ENCODE measurements at regions not wholly inside any gene's neighbourhood (a gene's known extent, or its start where the extent isn't known, plus 50 kb on each side); places are given as distances from the start of the nearest gene placed in this dataset.

DNA sequence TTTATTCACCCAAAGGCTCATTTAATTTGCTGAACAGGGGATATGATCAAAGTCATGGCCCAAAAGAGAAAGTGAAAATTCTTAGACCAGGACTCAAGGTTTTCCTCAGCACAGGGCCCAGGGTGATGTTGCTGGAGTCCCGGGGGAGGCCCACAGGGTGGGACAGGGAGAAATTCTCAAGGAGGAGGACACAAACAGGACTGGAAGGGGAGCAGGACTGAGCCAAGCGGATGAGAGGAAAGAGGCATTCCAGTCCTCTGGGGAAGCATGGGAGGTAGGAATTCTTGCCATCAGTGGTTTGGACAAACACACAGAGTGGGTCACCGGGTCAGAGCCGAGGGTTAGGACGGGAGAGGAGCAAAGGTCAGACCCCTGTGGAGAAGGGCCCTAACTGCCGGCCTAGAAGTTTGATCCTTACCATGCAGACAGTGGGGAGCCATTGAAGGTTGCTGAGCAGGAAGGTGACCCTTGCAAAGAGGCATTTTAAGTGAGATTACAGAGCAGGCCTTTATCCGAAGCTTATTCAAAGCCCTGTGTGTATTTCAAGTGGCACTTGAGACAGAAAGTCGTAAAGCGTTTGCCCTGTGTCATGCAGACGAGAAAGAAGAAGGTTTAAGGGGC is 68.4 kb upstream of the PTGR2 start:
- Histone ChIP-seq H3K36me3 (ENCODE audit: control insufficient read depth in 2 of 2, insufficient read depth in 2 of 2, low read length in 1 of 2) (peaks cover 0 to 5% of the 10 kb centered on the region in 2 donors), H3K9me3 (ENCODE audit: control insufficient read depth in 2 of 2, insufficient read depth in 1 of 2, low read depth in 1 of 2, low read length in 1 of 2) (no peaks in the 10 kb centered on the region), H3K27me3 (ENCODE audit: control insufficient read depth in 1 of 2, insufficient read depth in 2 of 2, low read length in 2 of 2) (no peaks in the 10 kb centered on the region), H3K27ac (ENCODE audit: low read depth in 2 of 2, low read length in 1 of 2) (peak overlapping the region; percentile 88 to 98), H3K4me3 (ENCODE audit: low read depth in 1 of 2, low read length in 2 of 2) (no peak overlapping the region), H3K4me1 (ENCODE audit: control insufficient read depth in 2 of 2, insufficient read depth in 2 of 2, low read length in 1 of 2) (peaks cover 7 to 20% of the 10 kb centered on the region in 2 donors)
- WGBS, 2 donors = 55 to 67% methylated on average over 10 of the region's 10 CpGs

DNA sequence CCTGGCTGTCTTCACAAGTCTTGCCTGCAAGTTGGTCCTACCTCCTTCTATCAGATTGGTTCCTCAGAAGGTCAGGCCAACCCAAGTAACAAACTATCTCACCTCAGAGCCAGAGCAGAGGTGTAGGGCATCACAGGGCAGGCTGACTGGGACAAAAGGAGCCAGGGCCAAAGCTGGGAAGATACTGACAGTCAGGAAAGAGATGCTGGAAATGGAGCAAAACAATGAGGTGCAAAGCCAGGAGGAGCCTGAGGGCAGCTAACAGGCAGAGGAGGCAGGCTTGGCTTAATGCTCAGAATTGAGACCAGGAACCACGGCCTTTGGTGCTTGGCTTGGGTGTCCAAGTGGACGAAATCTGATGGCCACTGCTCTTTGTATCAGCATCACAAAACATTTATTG is 68.4 kb upstream of the PNMA1 start:
- Histone ChIP-seq H3K4me1 (ENCODE audit: control insufficient read depth in 2 of 2, insufficient read depth in 2 of 2, low read length in 1 of 2) (peaks cover 7 to 20% of the 10 kb centered on the region in 2 donors), H3K27me3 (ENCODE audit: control insufficient read depth in 1 of 2, insufficient read depth in 2 of 2, low read length in 2 of 2) (no peaks in the 10 kb centered on the region), H3K27ac (ENCODE audit: low read depth in 2 of 2, low read length in 1 of 2) (peak overlapping the region; percentile 58 to 98)

DNA sequence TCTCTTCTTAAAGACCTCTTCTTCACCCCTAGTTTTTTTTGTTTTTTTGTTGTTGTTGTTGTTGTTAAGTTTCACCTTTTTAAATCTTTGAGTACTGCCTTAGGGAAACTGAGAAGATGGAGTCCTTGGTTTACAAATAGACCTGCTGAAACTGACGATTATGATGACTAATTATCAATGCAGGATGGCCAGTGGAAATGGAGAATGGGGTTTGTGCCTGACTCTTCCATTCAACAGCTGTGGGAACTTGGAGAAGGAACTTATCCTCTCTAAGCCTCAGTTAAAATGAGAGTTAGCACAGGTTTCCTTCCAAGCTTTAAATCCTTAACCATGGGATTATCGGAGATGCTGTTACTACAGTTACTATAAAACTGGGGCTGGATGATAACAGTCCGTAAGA is 66.7 kb upstream of the PNMA1 start:
- Histone ChIP-seq H3K4me3 (ENCODE audit: low read depth in 1 of 2, low read length in 2 of 2) (no peak overlapping the region), H3K36me3 (ENCODE audit: control insufficient read depth in 2 of 2, insufficient read depth in 2 of 2, low read length in 1 of 2) (peaks cover 0 to 5% of the 10 kb centered on the region in 2 donors), H3K9me3 (ENCODE audit: control insufficient read depth in 2 of 2, insufficient read depth in 1 of 2, low read depth in 1 of 2, low read length in 1 of 2) (no peaks in the 10 kb centered on the region), H3K4me1 (ENCODE audit: control insufficient read depth in 2 of 2, insufficient read depth in 2 of 2, low read length in 1 of 2) (peaks cover 11 to 20% of the 10 kb centered on the region in 2 donors), H3K27me3 (ENCODE audit: control insufficient read depth in 1 of 2, insufficient read depth in 2 of 2, low read length in 2 of 2) (no peaks in the 10 kb centered on the region), H3K27ac (ENCODE audit: low read depth in 2 of 2, low read length in 1 of 2) (no peak overlapping the region)
- 76 to 78% methylated on average over 3 of the region's 3 CpGs for WGBS, 2 donors

More for the DNA sequence above, 68.4 kb upstream of the PNMA1 start:
- no peak overlapping the region for H3K4me3 ChIP-seq (ENCODE audit: low read depth in 1 of 2, low read length in 2 of 2)
- no peaks in the 10 kb centered on the region for H3K9me3 ChIP-seq (ENCODE audit: control insufficient read depth in 2 of 2, insufficient read depth in 1 of 2, low read depth in 1 of 2, low read length in 1 of 2)
- 75 to 82% methylated on average over 2 of the region's 2 CpGs for WGBS, 2 donors
- peaks cover 0 to 5% of the 10 kb centered on the region in 2 donors for H3K36me3 ChIP-seq (ENCODE audit: control insufficient read depth in 2 of 2, insufficient read depth in 2 of 2, low read length in 1 of 2)

DNA sequence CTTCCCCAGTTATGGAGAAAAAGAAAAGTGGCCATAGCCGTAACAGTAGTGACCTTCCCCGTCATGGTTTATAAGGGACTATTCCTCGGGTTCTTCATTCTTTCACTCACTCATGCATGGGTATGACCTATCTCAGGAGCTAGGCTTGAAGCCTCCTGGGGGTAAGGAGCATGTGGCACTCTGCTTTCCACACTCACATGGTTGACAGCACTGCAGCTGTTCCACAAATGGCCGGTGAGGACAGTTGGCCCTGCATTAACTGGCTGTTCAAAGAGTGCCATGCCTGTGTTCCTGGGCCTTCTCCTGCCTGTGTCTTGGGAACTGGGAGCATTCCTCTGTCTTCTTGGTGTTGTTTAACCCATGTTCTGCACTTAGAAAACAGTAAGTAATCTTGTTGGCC is 66.2 kb upstream of the PNMA1 start:
- no peak overlapping the region for H3K27ac ChIP-seq (ENCODE audit: low read depth in 2 of 2, low read length in 1 of 2)
- no peaks in the 10 kb centered on the region for H3K27me3 ChIP-seq (ENCODE audit: control insufficient read depth in 1 of 2, insufficient read depth in 2 of 2, low read length in 2 of 2)
- no peak overlapping the region for H3K4me3 ChIP-seq (ENCODE audit: low read depth in 1 of 2, low read length in 2 of 2)
- WGBS, 2 donors = 87 to 94% methylated on average over 4 of the region's 4 CpGs
- peaks cover 12 to 19% of the 10 kb centered on the region in 2 donors for H3K4me1 ChIP-seq (ENCODE audit: control insufficient read depth in 2 of 2, insufficient read depth in 2 of 2, low read length in 1 of 2)
- peaks cover 0 to 5% of the 10 kb centered on the region in 2 donors for H3K36me3 ChIP-seq (ENCODE audit: control insufficient read depth in 2 of 2, insufficient read depth in 2 of 2, low read length in 1 of 2)
- H3K9me3 ChIP-seq (ENCODE audit: control insufficient read depth in 2 of 2, insufficient read depth in 1 of 2, low read depth in 1 of 2, low read length in 1 of 2) = no peaks in the 10 kb centered on the region

DNA sequence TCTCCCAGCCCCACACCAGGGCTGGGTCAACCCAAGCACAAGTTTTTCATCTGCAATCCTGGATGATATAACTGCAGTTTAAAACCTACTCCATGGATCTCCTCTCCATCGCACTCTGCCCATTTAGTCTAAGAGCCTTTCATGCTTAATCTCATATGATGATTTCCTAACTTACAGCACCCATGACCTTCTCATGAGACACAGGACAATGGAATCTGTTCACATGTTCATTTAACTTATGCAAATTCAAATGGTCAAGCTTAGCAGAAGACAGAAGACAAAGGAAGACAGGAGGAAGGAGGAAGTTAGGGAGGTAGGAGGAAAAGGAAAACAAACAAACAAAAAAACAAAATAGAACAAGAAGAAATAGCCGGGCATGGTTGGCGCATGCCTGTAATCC is 64.6 kb upstream of the PNMA1 start:
- no peak overlapping the region for H3K4me3 ChIP-seq (ENCODE audit: low read depth in 1 of 2, low read length in 2 of 2)
- H3K9me3 ChIP-seq (ENCODE audit: control insufficient read depth in 2 of 2, insufficient read depth in 1 of 2, low read depth in 1 of 2, low read length in 1 of 2) = no peaks in the 10 kb centered on the region
- H3K4me1 ChIP-seq (ENCODE audit: control insufficient read depth in 2 of 2, insufficient read depth in 2 of 2, low read length in 1 of 2) = peaks cover 9 to 10% of the 10 kb centered on the region in 2 donors
- WGBS, 2 donors = 84 to 89% methylated on average over 3 of the region's 3 CpGs
- no peak overlapping the region for H3K27ac ChIP-seq (ENCODE audit: low read depth in 2 of 2, low read length in 1 of 2)
- peaks cover 0 to 5% of the 10 kb centered on the region in 2 donors for H3K36me3 ChIP-seq (ENCODE audit: control insufficient read depth in 2 of 2, insufficient read depth in 2 of 2, low read length in 1 of 2)
- no peaks in the 10 kb centered on the region for H3K27me3 ChIP-seq (ENCODE audit: control insufficient read depth in 1 of 2, insufficient read depth in 2 of 2, low read length in 2 of 2)

DNA sequence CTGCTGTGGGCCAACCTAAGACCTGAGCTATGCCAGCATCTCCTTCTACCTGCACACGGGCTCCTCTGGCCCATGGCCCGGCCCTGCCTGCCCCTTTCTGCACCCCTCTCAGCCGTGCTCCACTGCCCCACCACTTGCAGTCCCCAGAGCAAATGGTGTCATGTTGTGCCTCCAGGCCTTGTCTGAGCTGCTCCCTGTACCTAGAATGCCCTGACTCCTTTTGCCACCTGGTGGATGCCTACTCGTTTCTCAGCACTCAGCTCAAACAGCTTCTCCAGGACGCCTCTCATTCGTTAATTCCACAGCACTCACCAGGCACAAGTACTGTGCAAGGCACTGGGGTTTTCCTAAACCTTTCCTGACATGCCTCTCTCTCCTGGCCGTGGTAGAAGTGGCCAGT is 63.2 kb upstream of the PNMA1 start:
- no peaks in the 10 kb centered on the region for H3K9me3 ChIP-seq (ENCODE audit: control insufficient read depth in 2 of 2, insufficient read depth in 1 of 2, low read depth in 1 of 2, low read length in 1 of 2)
- WGBS, 2 donors = 62 to 72% methylated on average over 7 of the region's 7 CpGs
- H3K4me3 ChIP-seq (ENCODE audit: low read depth in 1 of 2, low read length in 2 of 2) = no peak overlapping the region
- H3K27ac ChIP-seq (ENCODE audit: low read depth in 2 of 2, low read length in 1 of 2) = peak overlapping the region in 1 of 2 donors; percentile 19
- peaks cover 7 to 9% of the 10 kb centered on the region in 2 donors for H3K4me1 ChIP-seq (ENCODE audit: control insufficient read depth in 2 of 2, insufficient read depth in 2 of 2, low read length in 1 of 2)
- no peaks in the 10 kb centered on the region for H3K27me3 ChIP-seq (ENCODE audit: control insufficient read depth in 1 of 2, insufficient read depth in 2 of 2, low read length in 2 of 2)
- peaks cover 0 to 3% of the 10 kb centered on the region in 2 donors for H3K36me3 ChIP-seq (ENCODE audit: control insufficient read depth in 2 of 2, insufficient read depth in 2 of 2, low read length in 1 of 2)

DNA sequence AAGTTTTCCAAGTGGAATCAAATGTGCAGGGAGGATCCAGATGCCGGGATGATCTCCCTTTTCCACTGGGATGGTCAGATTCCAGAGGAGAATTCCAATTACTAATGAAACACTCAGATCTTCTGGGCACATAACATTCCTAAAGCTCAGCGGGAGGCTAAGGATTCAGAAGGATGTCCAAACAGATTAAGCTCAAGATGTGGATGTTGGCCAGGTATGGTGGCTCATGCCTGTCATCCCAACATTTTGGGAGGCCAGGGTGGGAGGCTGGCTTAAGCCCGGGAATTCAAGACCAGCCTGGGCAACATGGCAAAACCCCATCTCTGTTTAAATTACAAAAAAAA is 62.0 kb upstream of the PNMA1 start:
- peaks cover 16 to 18% of the 10 kb centered on the region in 2 donors for H3K4me1 ChIP-seq (ENCODE audit: control insufficient read depth in 2 of 2, insufficient read depth in 2 of 2, low read length in 1 of 2)
- no peaks in the 10 kb centered on the region for H3K27me3 ChIP-seq (ENCODE audit: control insufficient read depth in 1 of 2, insufficient read depth in 2 of 2, low read length in 2 of 2)
- no peaks in the 10 kb centered on the region for H3K9me3 ChIP-seq (ENCODE audit: control insufficient read depth in 2 of 2, insufficient read depth in 1 of 2, low read depth in 1 of 2, low read length in 1 of 2)

DNA sequence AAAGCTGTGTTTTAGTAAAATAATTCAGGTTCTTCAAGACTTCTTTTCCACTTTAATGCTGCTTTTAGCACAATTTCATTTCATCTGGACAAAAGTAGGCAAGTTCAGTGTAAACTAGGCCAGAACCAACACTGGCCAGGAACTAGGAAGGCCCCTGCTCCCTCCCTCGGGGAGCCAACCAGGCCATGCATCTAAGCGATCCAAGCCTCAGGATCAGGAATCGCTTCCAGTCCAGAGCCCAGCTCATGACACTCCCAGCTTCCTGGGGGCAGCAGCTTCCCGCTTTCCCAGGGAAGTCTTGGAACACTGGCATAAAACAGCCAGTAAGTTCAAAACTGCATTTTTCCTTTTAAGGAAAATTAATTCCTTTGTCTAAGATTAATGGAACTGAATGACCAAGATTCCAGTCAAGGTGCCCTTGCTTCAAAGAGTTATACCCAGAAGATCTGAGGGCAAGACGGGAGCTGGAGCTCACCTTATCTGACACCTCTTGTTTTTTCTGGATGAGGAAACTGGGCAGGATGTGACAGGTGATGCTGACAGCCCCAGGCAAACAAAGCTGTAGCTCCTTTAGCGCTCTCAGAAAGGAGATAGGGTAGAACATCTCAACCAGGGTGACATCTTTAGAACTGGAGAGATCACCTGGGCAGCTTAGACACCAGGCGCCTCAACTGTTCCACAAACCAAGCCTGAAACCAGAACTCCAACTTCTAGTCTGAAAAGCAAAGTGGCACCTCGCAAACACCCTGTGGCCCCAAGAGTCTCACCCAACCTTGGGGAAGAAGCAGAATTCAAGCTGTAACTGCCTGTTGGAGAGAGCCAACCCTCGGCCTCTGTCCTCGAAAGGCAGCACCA is 61.4 kb upstream of the PNMA1 start:
- no peaks in the 10 kb centered on the region for H3K9me3 ChIP-seq (ENCODE audit: control insufficient read depth in 2 of 2, insufficient read depth in 1 of 2, low read depth in 1 of 2, low read length in 1 of 2)
- no peaks in the 10 kb centered on the region for H3K27me3 ChIP-seq (ENCODE audit: control insufficient read depth in 1 of 2, insufficient read depth in 2 of 2, low read length in 2 of 2)
- peak overlapping the region in 1 of 2 donors; percentile 56 for H3K27ac ChIP-seq (ENCODE audit: low read depth in 2 of 2, low read length in 1 of 2)
- 74 to 77% methylated on average over 10 of the region's 10 CpGs for WGBS, 2 donors
- peaks cover 0 to 2% of the 10 kb centered on the region in 2 donors for H3K36me3 ChIP-seq (ENCODE audit: control insufficient read depth in 2 of 2, insufficient read depth in 2 of 2, low read length in 1 of 2)
- peaks cover 18 to 19% of the 10 kb centered on the region in 2 donors for H3K4me1 ChIP-seq (ENCODE audit: control insufficient read depth in 2 of 2, insufficient read depth in 2 of 2, low read length in 1 of 2)
- no peak overlapping the region for H3K4me3 ChIP-seq (ENCODE audit: low read depth in 1 of 2, low read length in 2 of 2)

More for the DNA sequence above, 62.0 kb upstream of the PNMA1 start:
- Histone ChIP-seq H3K27ac (ENCODE audit: low read depth in 2 of 2, low read length in 1 of 2) (peak overlapping the region; percentile 8 to 34), H3K36me3 (ENCODE audit: control insufficient read depth in 2 of 2, insufficient read depth in 2 of 2, low read length in 1 of 2) (peaks cover 0 to 2% of the 10 kb centered on the region in 2 donors), H3K4me3 (ENCODE audit: low read depth in 1 of 2, low read length in 2 of 2) (no peak overlapping the region)
- WGBS, 2 donors = 80 to 84% methylated on average over 3 of the region's 3 CpGs

DNA sequence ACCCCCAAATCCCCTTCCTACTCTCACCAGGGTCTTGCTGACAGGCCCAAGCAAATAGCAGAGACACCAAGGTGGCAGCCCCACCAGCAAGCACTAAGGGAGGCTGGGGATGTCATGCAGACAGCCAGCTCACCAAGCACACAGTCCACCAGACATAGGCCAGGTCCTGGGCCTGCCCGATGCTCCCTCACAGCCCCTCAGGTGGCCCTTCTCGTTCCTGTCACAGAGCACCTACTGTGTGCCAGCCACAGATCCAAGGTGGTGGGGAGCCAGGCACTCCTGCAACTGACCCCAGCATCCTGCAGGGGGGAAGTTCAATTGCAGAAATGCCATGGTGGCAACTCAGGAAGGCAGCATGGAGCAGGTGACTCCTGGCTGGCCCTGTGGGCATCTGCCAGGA is 60.5 kb upstream of the PNMA1 start:
- no peaks in the 10 kb centered on the region for H3K36me3 ChIP-seq (ENCODE audit: control insufficient read depth in 2 of 2, insufficient read depth in 2 of 2, low read length in 1 of 2)
- peaks cover 19 to 21% of the 10 kb centered on the region in 2 donors for H3K4me1 ChIP-seq (ENCODE audit: control insufficient read depth in 2 of 2, insufficient read depth in 2 of 2, low read length in 1 of 2)
- no peaks in the 10 kb centered on the region for H3K9me3 ChIP-seq (ENCODE audit: control insufficient read depth in 2 of 2, insufficient read depth in 1 of 2, low read depth in 1 of 2, low read length in 1 of 2)
- 77 to 84% methylated on average over 2 of the region's 2 CpGs for WGBS, 2 donors
- H3K4me3 ChIP-seq (ENCODE audit: low read depth in 1 of 2, low read length in 2 of 2) = no peak overlapping the region
- H3K27ac ChIP-seq (ENCODE audit: low read depth in 2 of 2, low read length in 1 of 2) = peak overlapping the region in 1 of 2 donors; percentile 56
- no peaks in the 10 kb centered on the region for H3K27me3 ChIP-seq (ENCODE audit: control insufficient read depth in 1 of 2, insufficient read depth in 2 of 2, low read length in 2 of 2)

Data from esophagus (tissue), 2 donors.